H1 (cell line): ENCODE measurements at regions not wholly inside any gene's neighbourhood (a gene's known extent, or its start where the extent isn't known, plus 50 kb on each side); places are given as distances from the start of the nearest gene placed in this dataset.

Experiments used
- CTCF ChIA-PET: fragments of 300-600 bp; sonication (Branson Sonifier 250); formaldehyde crosslinking; loops from one replicate; lab custom pipeline; 2021; ENCODE audit not compliant: partially characterized antibody; lab: Charles Lee
- POLR2A ChIA-PET: fragments of 300-600 bp; sonication (Branson Sonifier 250); formaldehyde crosslinking; loops from one replicate; lab custom pipeline; 2021; ENCODE audit warnings: inconsistent platforms; ENCODE audit not compliant: partially characterized antibody; lab: Charles Lee
- DNase-seq, 2 experiments: peaks; one replicate each; pipeline versions ENCODE4 v3.0.0 to v3.0.0-alpha.2; 2010 to 2022; ENCODE audit warnings: low spot score in 2 of 2, low read depth in 1 of 2, mixed read lengths in 1 of 2
- FAIRE-seq: peaks from 2 replicates; lab custom pipeline; 2011; peaks lifted over from hg19 to GRCh38; lab: Jason Lieb, UNC
- H2AFZ ChIP-seq: 2 replicates; pipeline ENCODE4 v1.8.1; 2012; ENCODE audit warnings: low read length, inconsistent platforms
- H2AK5ac ChIP-seq: 2 replicates; pipeline ENCODE4 v1.6.1; 2013; ENCODE audit warnings: low read depth, low read length
- H2BK120ac ChIP-seq: replicated peaks from 2 replicates; pipeline ENCODE3; 2013; ENCODE audit warnings: low read depth, low read length, inconsistent platforms
- H2BK12ac ChIP-seq: 2 replicates; pipeline ENCODE4 v1.6.1; 2013; ENCODE audit warnings: low read depth, low read length
- H2BK15ac ChIP-seq: 2 replicates; pipeline ENCODE4 v1.6.1; 2013; ENCODE audit warnings: low read length
- H2BK20ac ChIP-seq: 2 replicates; pipeline ENCODE4 v1.6.1; 2013; ENCODE audit warnings: low read length
- H2BK5ac ChIP-seq: 2 replicates; pipeline ENCODE4 v1.6.1; 2013; ENCODE audit warnings: low read depth, low read length
- H3K14ac ChIP-seq: 2 replicates; pipeline ENCODE4 v1.6.1; 2013; ENCODE audit warnings: inconsistent platforms; ENCODE audit not compliant: insufficient read length
- H3K18ac ChIP-seq: 2 replicates; pipeline ENCODE4 v1.6.1; 2013; ENCODE audit warnings: low read length; ENCODE audit errors: extremely low read depth
- H3K23ac ChIP-seq: 2 replicates; pipeline ENCODE4 v1.6.1; 2013; ENCODE audit warnings: inconsistent platforms; ENCODE audit not compliant: insufficient read length
- H3K23me2 ChIP-seq: 2 replicates; pipeline ENCODE4 v1.6.1; 2013; ENCODE audit warnings: low read depth, low read length
- H3K27ac ChIP-seq: 2 replicates; pipeline ENCODE4 v1.6.1; 2011; ENCODE audit warnings: low read depth, low read length, inconsistent platforms
- H3K27me3 ChIP-seq, 4 experiments: replicated peaks in 1 of 4; 1 replicate in 1 of 4; 2 replicates in 3 of 4; pipeline versions ENCODE4 v1.6.1 to v1.8.1; 2011 to 2013; ENCODE audit warnings: low read length in 3 of 4, mild to moderate bottlenecking in 3 of 4, inconsistent platforms in 2 of 4, mixed read lengths in 2 of 4, moderate library complexity in 1 of 4; ENCODE audit not compliant: control insufficient read depth in 3 of 4, insufficient read depth in 3 of 4; ENCODE audit errors: extremely low read depth in 1 of 4
- H3K36me3 ChIP-seq, 4 experiments: 2 replicates each; pipeline versions ENCODE4 v1.6.1 to v1.8.1; 2011 to 2013; ENCODE audit warnings: mild to moderate bottlenecking in 4 of 4, low read length in 3 of 4, moderate library complexity in 2 of 4, control low read depth in 1 of 4, inconsistent platforms in 1 of 4; ENCODE audit not compliant: insufficient read depth in 4 of 4, control insufficient read depth in 2 of 4
- H3K4ac ChIP-seq: replicated peaks from 2 replicates; pipeline ENCODE3; 2013; ENCODE audit warnings: low read length, low read depth, mixed read lengths, inconsistent platforms; ENCODE audit not compliant: insufficient read length
- H3K4me1 ChIP-seq, 4 experiments: replicated peaks in 1 of 4; 1 replicate in 1 of 4; 2 replicates in 3 of 4; pipeline versions ENCODE4 v1.6.1 to v1.8.1; 2011 to 2013; ENCODE audit warnings: low read length in 3 of 4, inconsistent platforms in 2 of 4, mixed read lengths in 1 of 4; ENCODE audit not compliant: insufficient read depth in 4 of 4, control insufficient read depth in 3 of 4
- H3K4me2 ChIP-seq, 2 experiments: 2 replicates each; pipeline versions ENCODE4 v1.6.1 to v1.8.1; 2011 to 2013; ENCODE audit warnings: low read depth in 2 of 2, low read length in 2 of 2, control low read depth in 1 of 2, inconsistent platforms in 1 of 2, mild to moderate bottlenecking in 1 of 2; ENCODE audit not compliant: insufficient read depth in 1 of 2
- H3K4me3 ChIP-seq, 4 experiments: fragments of 200-600, 300-600 bp in 1 of 4; sonication (generic), shearing (Covaris generic), sonication (Bioruptor Twin) in 1 of 4; 2 replicates each; pipeline versions ENCODE4 v1.5.1 to v1.8.1; 2011 to 2016; ENCODE audit warnings: low read length in 4 of 4, low read depth in 3 of 4, control low read depth in 2 of 4, inconsistent platforms in 2 of 4, mild to moderate bottlenecking in 2 of 4, mixed read lengths in 1 of 4, moderate library complexity in 1 of 4; ENCODE audit not compliant: insufficient read depth in 2 of 4; ENCODE audit errors: extremely low read depth in 1 of 4
- H3K56ac ChIP-seq: replicated peaks from 2 replicates; pipeline ENCODE3; 2013; ENCODE audit warnings: low read depth, mild to moderate bottlenecking, mixed read lengths, low read length, inconsistent platforms; ENCODE audit not compliant: insufficient read length
- H3K79me1 ChIP-seq: 2 replicates; pipeline ENCODE4 v1.6.1; 2013; ENCODE audit warnings: low read depth, low read length, control low read depth
- H3K79me2 ChIP-seq, 2 experiments: 2 replicates each; pipeline versions ENCODE4 v1.6.1 to v1.8.1; 2012 to 2013; ENCODE audit warnings: low read length in 2 of 2, mild to moderate bottlenecking in 2 of 2, inconsistent platforms in 1 of 2; ENCODE audit not compliant: insufficient read depth in 2 of 2, control insufficient read depth in 1 of 2
- H3K9ac ChIP-seq, 4 experiments: replicated peaks in 1 of 4; 1 replicate in 1 of 4; 2 replicates in 3 of 4; pipeline versions ENCODE4 v1.6.1 to v1.8.1; 2011 to 2013; ENCODE audit warnings: low read depth in 3 of 4, low read length in 3 of 4, control low read depth in 2 of 4, mild to moderate bottlenecking in 2 of 4, moderate library complexity in 2 of 4, inconsistent platforms in 1 of 4; ENCODE audit errors: extremely low read depth in 1 of 4
- H3K9me3 ChIP-seq, 2 experiments: 2 replicates each; pipeline versions ENCODE4 v1.6.1 to v1.8.1; 2012 to 2013; ENCODE audit warnings: mild to moderate bottlenecking in 2 of 2, moderate library complexity in 2 of 2, control low read depth in 1 of 2, inconsistent platforms in 1 of 2, low read depth in 1 of 2, low read length in 1 of 2, mixed read lengths in 1 of 2; ENCODE audit not compliant: insufficient read depth in 2 of 2
- H4K20me1 ChIP-seq, 2 experiments: replicated peaks in 1 of 2; 2 replicates each; pipeline versions ENCODE3 to v1.8.1; 2011 to 2013; ENCODE audit warnings: inconsistent platforms in 2 of 2, low read length in 2 of 2, mild to moderate bottlenecking in 1 of 2; ENCODE audit not compliant: insufficient read depth in 2 of 2, control insufficient read depth in 1 of 2
- H4K5ac ChIP-seq: 2 replicates; pipeline ENCODE4 v1.6.1; 2013; ENCODE audit warnings: low read length, low read depth, mixed read lengths, inconsistent platforms; ENCODE audit not compliant: insufficient read length
- H4K8ac ChIP-seq: 2 replicates; pipeline ENCODE4 v1.8.0; 2013; ENCODE audit warnings: mild to moderate bottlenecking, moderate library complexity, low read length, inconsistent platforms; ENCODE audit not compliant: insufficient read depth; ENCODE audit errors: extremely low read depth
- H4K91ac ChIP-seq: replicated peaks from 2 replicates; pipeline ENCODE3; 2013; ENCODE audit warnings: low read length, mixed read lengths, inconsistent platforms; ENCODE audit not compliant: insufficient read length
- CHD1 ChIP-seq: IDR thresholded peaks from 2 replicates; pipeline ENCODE4 v1.6.1; 2012; ENCODE audit warnings: low read depth, low read length, improper control_type of control experiment
- RNF2 ChIP-seq: fragments of 200-900, 300-1000 bp; sonication (generic); IDR thresholded peaks from 2 replicates; pipeline ENCODE4 v1.7.1; 2016; ENCODE audit warnings: borderline replicate concordance, low read depth, mild to moderate bottlenecking, antibody characterized with exemption, low read length; ENCODE audit not compliant: poor library complexity, severe bottlenecking; ENCODE audit errors: missing control alignments
- SUZ12 ChIP-seq: fragments of 200-600 bp; sonication (generic); IDR thresholded peaks from 2 replicates; pipeline ENCODE4 v1.6.1; 2012; ENCODE audit warnings: mild to moderate bottlenecking, inconsistent platforms, low read length, moderate library complexity, mixed read lengths
- TCF12 ChIP-seq: IDR thresholded peaks from 2 replicates; pipeline ENCODE4 v1.6.1; 2011; ENCODE audit warnings: low read depth, mild to moderate bottlenecking, low read length
- WGBS, 2 experiments: shearing (Covaris generic) in 1 of 2; methylation state at CpG; one replicate each; pipeline versions ENCODE4 v1.1.6 to v1.1.7; 2013 to 2015; ENCODE audit warnings: low lambda C conversion rate in 2 of 2, mixed read lengths in 2 of 2, inconsistent platforms in 1 of 2, low coverage in 1 of 2, missing lambda C conversion rate in 1 of 2; ENCODE audit not compliant: insufficient replicate concordance in 2 of 2, insufficient coverage in 1 of 2, insufficient read length in 1 of 2; ENCODE audit errors: extremely low coverage in 1 of 2, missing lambda C conversion rate in 1 of 2; 5-methylcytosine and 5-hydroxymethylcytosine counted together

GRCh38 chr1:221032637-221033280, 153.5 kb downstream of the HLX start:
- H3K36me3 ChIP-seq, result no peaks in the 10 kb centered on the region
- H4K5ac ChIP-seq, result no peak overlapping the region
- H3K18ac ChIP-seq, result no peak overlapping the region
- H4K8ac ChIP-seq, result no peak overlapping the region
- no peaks in the 10 kb centered on the region for H3K79me2 ChIP-seq
- H3K9ac ChIP-seq, result no peak overlapping the region
- H2AK5ac ChIP-seq, result no peak overlapping the region
- no peak overlapping the region for H2BK15ac ChIP-seq
- no peaks in the 10 kb centered on the region for H3K9me3 ChIP-seq
- DNase-seq (no peak), FAIRE-seq (no peak)
- H3K4ac ChIP-seq, result no peak overlapping the region
- POLR2A ChIA-PET, result no interaction called here
- no peak overlapping the region for H2BK120ac ChIP-seq
- no peak overlapping the region for H3K23ac ChIP-seq
- no peak overlapping the region for H3K56ac ChIP-seq
- H2AFZ ChIP-seq, result no peak overlapping the region
- H4K20me1 ChIP-seq, result no peaks in the 10 kb centered on the region
- no peak overlapping the region for H3K14ac ChIP-seq
- no peak overlapping the region for H4K91ac ChIP-seq
- no peak overlapping the region for H2BK5ac ChIP-seq
- 88% methylated on average over 2 of the region's 2 CpGs; no CpG with 5 or more reads in 1 of the 2 experiments for WGBS, 2 experiments
- no peak overlapping the region for H3K27ac ChIP-seq
- no peaks in the 10 kb centered on the region; the same call in 1 of the 2 replicates for H3K23me2 ChIP-seq
- H2BK20ac ChIP-seq, result no peak overlapping the region
- no peak overlapping the region for H3K4me3 ChIP-seq
- TF ChIP-seq RNF2 (no peak), TCF12 (no peak), CHD1 (no peak), SUZ12 (no peak)
- H3K4me1 ChIP-seq, result no peaks in the 10 kb centered on the region
- no peak overlapping the region for H3K4me2 ChIP-seq
- no peaks in the 10 kb centered on the region for H3K27me3 ChIP-seq
- CTCF ChIA-PET, result interaction anchor here (1.4 to 1.7 kb wide), 2 partner anchors 8 to 170 kb away, joined by 3 to 4 read pairs; no protein-coding TSS in a partner anchor
- no peak overlapping the region for H2BK12ac ChIP-seq
- no peaks in the 10 kb centered on the region for H3K79me1 ChIP-seq
